ENCODE measurements at regions not wholly inside any gene's neighbourhood (a gene's known extent, or its start where the extent isn't known, plus 50 kb on each side); places are given as distances from the start of the nearest gene placed in this dataset.

- TF ChIP-seq CTCF (IDR thresholded peaks at IDR 0.05; ENCODE audit: insufficient read depth, low read depth, low read length) (no peak), EZH2 (IDR thresholded peaks at IDR 0.05; ENCODE audit: insufficient read depth, low read length) (no peak)
Measured at GRCh38 chr12:92041742-92042141, 103.9 kb downstream of the BTG1 start.
